Body of pancreas (tissue), 4 donors: ENCODE measurements at regions not wholly inside any gene's neighbourhood (a gene's known extent, or its start where the extent isn't known, plus 50 kb on each side); places are given as distances from the start of the nearest gene placed in this dataset.
"Not testable (repeated sequence)": the region's sequence is repeated elsewhere in the genome, so short reads cannot be mapped to it uniquely, and the experiment has no call there.

ENCODE experiments used
- ATAC-seq: fragments of 150-250 bp; one replicate; pipeline ENCODE4 v1.9.1; 2016
- DNase-seq, 4 donors: peaks; one replicate each; pipeline ENCODE4 v3.0.0-alpha.2; 2019
- H3K27ac ChIP-seq, 4 donors: fragments of 200-600 bp; sonication (generic); 1 replicate in 3 of 4; 2 replicates in 1 of 4; pipeline versions ENCODE4 v1.5.1 to v1.6.1; 2016 to 2019; ENCODE audit warnings: mild to moderate bottlenecking in 1 of 4, mixed read lengths in 1 of 4, moderate library complexity in 1 of 4
- H3K27me3 ChIP-seq, 2 donors: fragments of 200-600 bp; sonication (generic); one replicate each; pipeline ENCODE4 v1.6.0; 2016; ENCODE audit warnings: mild to moderate bottlenecking in 1 of 2
- H3K36me3 ChIP-seq, 2 donors: fragments of 200-600 bp; sonication (generic); replicated peaks in 1 of 2; 2 replicates each; pipeline ENCODE4 v1.5.1; 2016; ENCODE audit warnings: low read depth in 2 of 2; ENCODE audit not compliant: insufficient read depth in 1 of 2
- H3K4me1 ChIP-seq: fragments of 200-600 bp; sonication (generic); one replicate; pipeline ENCODE4 v1.6.0; 2016
- H3K4me3 ChIP-seq, 2 donors: fragments of 200-600 bp; sonication (generic); 1 replicate in 1 of 2; 2 replicates in 1 of 2; pipeline ENCODE4 v1.5.1; 2016 to 2019
- H3K9me3 ChIP-seq, 3 donors: fragments of 200-600 bp; sonication (generic); 1 replicate in 2 of 3; 2 replicates in 1 of 3; pipeline ENCODE4 v1.5.1; 2016
- POLR2A ChIP-seq, 3 donors: fragments of 450-650 bp; IDR thresholded peaks; one replicate each; pipeline ENCODE4 v1.6.1; 2016; ENCODE audit warnings: antibody characterized with exemption in 3 of 3, mild to moderate bottlenecking in 2 of 3
- WGBS, 2 donors: methylation state at CpG; one replicate each; pipeline ENCODE4 v1.1.5; 2017; 5-methylcytosine and 5-hydroxymethylcytosine counted together
- intact Hi-C: fragments of 100-400 bp; cut with DNase I; formaldehyde crosslinking; loops from one replicate; pipeline ENCODE4 v1.15.1; 2023
- TF ChIP-seq, protein P1 (sequence below), 7 experiments: fragments of 450-650 bp in 4 of 7; fragments of 200-600 bp in 3 of 7; sonication (generic) in 3 of 7; IDR thresholded peaks; one replicate each; pipeline ENCODE4 v1.5.1; 2016 to 2019; ENCODE audit warnings: antibody characterized with exemption in 7 of 7

DNA sequence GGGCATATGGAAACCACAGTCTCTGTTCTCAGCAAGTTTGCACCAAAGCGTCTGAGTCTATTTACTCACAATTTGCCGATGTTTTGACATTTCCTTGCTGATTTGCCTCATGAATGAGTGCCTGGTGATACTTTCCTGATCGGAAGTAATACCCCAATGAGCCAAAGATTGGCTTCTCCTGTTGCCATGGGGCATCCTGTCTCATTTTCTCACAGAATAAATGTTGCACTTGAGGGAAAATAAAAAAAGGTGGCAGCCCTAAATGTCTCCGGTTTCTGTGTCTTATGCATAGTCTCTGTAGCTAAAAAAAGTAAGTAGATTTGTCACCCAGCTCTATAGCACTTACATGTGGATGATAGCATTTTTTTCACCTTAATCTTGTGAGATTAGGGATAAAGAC lies 73.7 kb upstream of the CADPS start:
- H3K9me3 ChIP-seq = no peaks in the 10 kb centered on the region
- 56 to 59% methylated on average over 4 of the region's 4 CpGs for WGBS, 2 donors
- no peak for ATAC-seq

DNA sequence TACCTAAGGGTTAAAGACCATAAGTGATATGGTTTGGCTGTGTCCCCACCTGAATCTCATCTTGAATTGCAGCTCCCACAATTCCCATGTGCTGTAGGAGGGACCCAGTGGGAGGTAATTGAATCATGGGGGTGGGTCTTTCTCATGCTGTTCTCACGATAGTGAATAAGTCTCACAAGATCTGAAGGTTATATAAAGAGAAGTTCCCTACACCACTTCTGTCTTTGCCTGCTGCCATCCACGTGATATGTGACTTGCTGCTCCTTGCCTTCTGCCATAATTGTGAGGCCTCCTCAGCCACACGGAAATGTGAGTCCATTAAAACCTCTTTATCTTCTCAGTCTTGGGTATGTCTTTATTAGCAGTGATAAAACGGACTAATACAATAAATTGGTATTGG lies 75.0 kb upstream of the CADPS start:
- ATAC-seq (no peak), DNase-seq (no peak)
- 38 to 50% methylated on average over 4 of the region's 4 CpGs for WGBS, 2 donors
- H3K36me3 ChIP-seq = no peaks in the 10 kb centered on the region
- no peaks in the 10 kb centered on the region for H3K4me1 ChIP-seq
- H3K9me3 ChIP-seq = no peaks in the 10 kb centered on the region
- no peaks in the 10 kb centered on the region for H3K27me3 ChIP-seq
- no peak for TF ChIP-seq POLR2A (IDR thresholded peaks at IDR 0.05)
- TF ChIP-seq, protein P1, sequence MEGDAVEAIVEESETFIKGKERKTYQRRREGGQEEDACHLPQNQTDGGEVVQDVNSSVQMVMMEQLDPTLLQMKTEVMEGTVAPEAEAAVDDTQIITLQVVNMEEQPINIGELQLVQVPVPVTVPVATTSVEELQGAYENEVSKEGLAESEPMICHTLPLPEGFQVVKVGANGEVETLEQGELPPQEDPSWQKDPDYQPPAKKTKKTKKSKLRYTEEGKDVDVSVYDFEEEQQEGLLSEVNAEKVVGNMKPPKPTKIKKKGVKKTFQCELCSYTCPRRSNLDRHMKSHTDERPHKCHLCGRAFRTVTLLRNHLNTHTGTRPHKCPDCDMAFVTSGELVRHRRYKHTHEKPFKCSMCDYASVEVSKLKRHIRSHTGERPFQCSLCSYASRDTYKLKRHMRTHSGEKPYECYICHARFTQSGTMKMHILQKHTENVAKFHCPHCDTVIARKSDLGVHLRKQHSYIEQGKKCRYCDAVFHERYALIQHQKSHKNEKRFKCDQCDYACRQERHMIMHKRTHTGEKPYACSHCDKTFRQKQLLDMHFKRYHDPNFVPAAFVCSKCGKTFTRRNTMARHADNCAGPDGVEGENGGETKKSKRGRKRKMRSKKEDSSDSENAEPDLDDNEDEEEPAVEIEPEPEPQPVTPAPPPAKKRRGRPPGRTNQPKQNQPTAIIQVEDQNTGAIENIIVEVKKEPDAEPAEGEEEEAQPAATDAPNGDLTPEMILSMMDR (IDR thresholded peaks at IDR 0.05) = no peak
- H3K4me3 ChIP-seq = no peak overlapping the region
- intact Hi-C loops = no loop called here
- H3K27ac ChIP-seq = no peak overlapping the region

More for the DNA sequence above, 73.7 kb upstream of the CADPS start:
- Histone ChIP-seq H3K27ac (no peak overlapping the region), H3K4me3 (no peak overlapping the region), H3K4me1 (no peaks in the 10 kb centered on the region), H3K36me3 (no peaks in the 10 kb centered on the region), H3K27me3 (no peaks in the 10 kb centered on the region)
- DNase-seq = no peak
- TF ChIP-seq, protein P1 (IDR thresholded peaks at IDR 0.05) = no peak
- TF ChIP-seq POLR2A (IDR thresholded peaks at IDR 0.05) = no peak
- intact Hi-C loops = no loop called here

DNA sequence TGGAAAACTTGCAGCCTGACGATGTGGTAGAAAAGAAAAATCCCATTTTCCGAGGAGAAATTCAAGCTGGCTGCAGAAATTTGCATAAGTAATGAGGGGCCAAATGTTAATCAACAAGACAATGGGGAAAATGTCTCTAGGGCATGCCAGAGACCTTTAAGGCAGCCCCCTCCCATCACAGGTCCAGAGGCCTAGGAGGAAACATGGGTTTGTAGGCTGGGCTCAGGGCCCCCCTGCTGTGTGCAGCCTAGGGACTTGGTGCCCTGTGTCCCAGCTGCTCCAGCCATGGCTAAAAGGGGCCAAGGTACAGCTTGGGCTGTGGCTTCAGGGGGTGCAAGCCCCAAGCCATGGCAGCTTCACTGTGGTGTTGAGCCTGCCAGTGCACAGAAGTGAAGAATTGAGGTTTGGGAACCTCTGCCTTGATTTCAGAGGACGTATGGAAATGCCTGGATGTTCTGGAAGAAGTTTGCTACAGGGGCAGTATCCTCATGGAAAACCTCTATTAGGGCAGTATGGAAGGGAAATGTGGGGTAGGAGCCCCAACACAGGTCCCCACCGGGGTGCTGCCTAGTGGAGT lies 75.9 kb upstream of the CADPS start:
- no peak for DNase-seq
- no peak for ATAC-seq
- H3K4me1 ChIP-seq = no peaks in the 10 kb centered on the region
- H3K9me3 ChIP-seq = no peaks in the 10 kb centered on the region
- intact Hi-C loops = no loop called here
- no peak overlapping the region for H3K27ac ChIP-seq
- no peaks in the 10 kb centered on the region for H3K27me3 ChIP-seq
- TF ChIP-seq, protein P1 (IDR thresholded peaks at IDR 0.05) = no peak
- no peak for TF ChIP-seq POLR2A (IDR thresholded peaks at IDR 0.05)
- WGBS, 2 donors = 76 to 80% methylated on average over 3 to 4 of the region's 4 CpGs
- H3K36me3 ChIP-seq = no peaks in the 10 kb centered on the region
- H3K4me3 ChIP-seq = no peak overlapping the region

DNA sequence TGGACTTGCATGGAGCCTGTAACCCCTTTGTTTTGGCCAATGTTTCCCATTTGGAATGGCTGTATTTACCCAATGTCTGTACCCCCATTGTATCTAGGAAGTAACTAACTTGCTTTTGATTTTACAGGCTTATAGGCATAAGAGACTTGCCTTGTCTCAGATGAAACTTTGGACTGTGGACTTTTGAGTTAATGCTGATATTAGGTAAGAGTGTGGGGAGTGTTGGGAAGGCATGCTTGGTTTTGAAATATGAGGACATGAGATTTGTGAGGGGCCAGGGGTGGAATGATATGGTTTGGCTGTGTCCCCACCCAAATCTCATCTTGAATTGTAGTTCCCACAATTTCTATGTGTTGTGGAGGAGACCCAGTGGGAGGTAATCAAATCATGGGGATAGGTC lies 76.7 kb upstream of the CADPS start:
- ATAC-seq, H3K36me3 ChIP-seq, H3K9me3 ChIP-seq, H3K27me3 ChIP-seq, H3K4me1 ChIP-seq, DNase-seq, intact Hi-C loops, H3K4me3 ChIP-seq, H3K27ac ChIP-seq: not testable (repeated sequence)

DNA sequence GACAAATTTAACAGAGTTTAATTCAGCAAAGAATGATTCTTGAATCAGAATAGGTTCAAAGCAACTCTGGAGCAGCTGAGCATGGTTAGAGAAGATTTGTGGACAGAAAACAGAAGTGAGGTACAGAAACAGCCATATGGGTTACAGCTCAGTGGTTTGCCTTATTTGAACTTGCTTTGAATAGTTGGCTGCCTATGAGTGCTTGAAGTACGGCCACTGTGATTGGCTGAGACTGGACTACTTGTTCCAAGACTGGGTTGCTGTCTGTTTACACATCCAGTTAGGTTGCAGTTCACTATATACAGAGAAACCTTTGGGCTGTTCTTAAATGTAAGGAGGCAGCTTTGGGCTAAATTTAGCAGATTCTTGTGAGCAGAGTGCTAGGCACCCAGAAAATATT lies 79.4 kb upstream of the CADPS start:
- Histone ChIP-seq H3K27me3 (no peaks in the 10 kb centered on the region), H3K4me1 (no peaks in the 10 kb centered on the region), H3K9me3 (no peaks in the 10 kb centered on the region), H3K36me3 (no peaks in the 10 kb centered on the region), H3K27ac (no peak overlapping the region), H3K4me3 (no peak overlapping the region)
- DNase-seq = peak; percentile 12 to 60 (median 24)
- peak; percentile 47 for ATAC-seq
- TF ChIP-seq POLR2A (IDR thresholded peaks at IDR 0.05) = no peak
- TF ChIP-seq, protein P1 (IDR thresholded peaks at IDR 0.05) = no peak
- WGBS, 2 donors = 38 to 60% methylated on average over 1 of the region's 1 CpG
- intact Hi-C loops = no loop called here
